Mucosa of descending colon (tissue), 3 donors: ENCODE measurements at regions not wholly inside any gene's neighbourhood (a gene's known extent, or its start where the extent isn't known, plus 50 kb on each side); places are given as distances from the start of the nearest gene placed in this dataset.

Source experiments
- ATAC-seq: fragments of 200-7000 bp; cut with Tn5 transposase; one replicate; pipeline ENCODE4 v1.9.1; 2020; ENCODE audit warnings: mild to moderate bottlenecking, moderate library complexity
- DNase-seq, 3 donors: peaks; one replicate each; pipeline ENCODE4 v3.0.0-alpha.2; 2020
- H3K36me3 ChIP-seq: fragments of 200-600 bp; one replicate; pipeline ENCODE4 v1.8.0; 2021; ENCODE audit warnings: low read depth, mild to moderate bottlenecking
- H3K4me1 ChIP-seq: fragments of 200-600 bp; one replicate; pipeline ENCODE4 v1.8.0; 2021; ENCODE audit warnings: low read depth, mild to moderate bottlenecking
- H3K4me3 ChIP-seq: fragments of 200-600 bp; one replicate; pipeline ENCODE4 v1.8.0; 2021; ENCODE audit warnings: mild to moderate bottlenecking
- H3K9me3 ChIP-seq: fragments of 200-600 bp; one replicate; pipeline ENCODE4 v1.8.0; 2021; ENCODE audit warnings: mild to moderate bottlenecking
- CTCF ChIP-seq: fragments of 200-600 bp; IDR thresholded peaks from one replicate; pipeline ENCODE4 v1.8.0; 2022; ENCODE audit warnings: antibody characterized with exemption, mild to moderate bottlenecking
- intact Hi-C, 2 donors: fragments of 100-400 bp; cut with DNase I in 1 of 2; cut with micrococcal nuclease in 1 of 2; formaldehyde crosslinking; loops; one replicate each; pipeline versions ENCODE4 v1.11.0 to v1.11.1; 2022; cut with DNase I, micrococcal nuclease
- donor health status: DM: no; HTN: no; CAD: no; lungs with moderate emphysema.
- donor health status: DM: no; HTN: no; CAD: no.
- donor health status: DM: no; HTN: yes; CAD: no.

- Histone ChIP-seq H3K4me3 (no peak overlapping the region), H3K9me3 (no peaks in the 10 kb centered on the region), H3K36me3 (no peaks in the 10 kb centered on the region), H3K4me1 (peaks cover 10% of the 10 kb centered on the region)
- no peak for TF ChIP-seq CTCF
- peak; percentile 32 for ATAC-seq
- no peak for DNase-seq
- intact Hi-C loops: no loop called here
These were observed 398.7 kb downstream of the PLPP3 start for GRCh38 chr1:56180520-56181190.

GRCh38 chr1:56179543-56179942 is 399.8 kb downstream of the PLPP3 start:
- H3K36me3 ChIP-seq: no peaks in the 10 kb centered on the region
- H3K4me3 ChIP-seq: no peak overlapping the region
- peaks cover 10% of the 10 kb centered on the region for H3K4me1 ChIP-seq
- DNase-seq (no peak), ATAC-seq (no peak)
- intact Hi-C loops: no loop called here
- no peak for TF ChIP-seq CTCF
- no peaks in the 10 kb centered on the region for H3K9me3 ChIP-seq

GRCh38 chr1:56175211-56175610 is 404.2 kb downstream of the PLPP3 start:
- intact Hi-C loops: no loop called here
- DNase-seq (no peak), ATAC-seq (no peak)
- H3K4me1 ChIP-seq: peaks cover under 1% of the 10 kb centered on the region
- no peak for TF ChIP-seq CTCF
- no peak overlapping the region for H3K4me3 ChIP-seq
- H3K36me3 ChIP-seq: no peaks in the 10 kb centered on the region
- H3K9me3 ChIP-seq: no peaks in the 10 kb centered on the region

GRCh38 chr1:56174176-56174885 is 405.0 kb downstream of the PLPP3 start:
- H3K9me3 ChIP-seq: no peaks in the 10 kb centered on the region
- H3K36me3 ChIP-seq: no peaks in the 10 kb centered on the region
- TF ChIP-seq CTCF: no peak
- H3K4me3 ChIP-seq: no peak overlapping the region
- intact Hi-C loops: no loop called here
- DNase-seq: no peak
- no peak for ATAC-seq
- H3K4me1 ChIP-seq: no peaks in the 10 kb centered on the region

- intact Hi-C loops: no loop called here
- no peak for TF ChIP-seq CTCF
- no peaks in the 10 kb centered on the region for H3K36me3 ChIP-seq
- ATAC-seq (no peak), DNase-seq (no peak)
- H3K4me3 ChIP-seq: no peak overlapping the region
- no peaks in the 10 kb centered on the region for H3K9me3 ChIP-seq
- H3K4me1 ChIP-seq: no peaks in the 10 kb centered on the region
These were observed 405.6 kb downstream of the PLPP3 start for GRCh38 chr1:56173736-56174135.
